Activated CD4-positive, alpha-beta memory T cell treated with anti-CD3 and anti-CD28 coated beads for 36 hours (primary cell): ENCODE measurements at regions not wholly inside any gene's neighbourhood (a gene's known extent, or its start where the extent isn't known, plus 50 kb on each side); places are given as distances from the start of the nearest gene placed in this dataset.

Experiments
- CTCF ChIA-PET: fragments of 350-600 bp; sonication (Branson Sonifier 250); formaldehyde crosslinking; loops from one replicate; lab custom pipeline; 2021; ENCODE audit warnings: antibody characterized with exemption, inconsistent platforms; lab: Charles Lee
- POLR2A ChIA-PET: fragments of 350-600 bp; sonication (Branson Sonifier 250); formaldehyde crosslinking; loops from one replicate; lab custom pipeline; 2021; ENCODE audit warnings: antibody characterized with exemption; lab: Charles Lee
- DNase-seq: peaks from one replicate; pipeline ENCODE4 v3.0.0-alpha.2; 2020
- H3K27ac Mint-ChIP-seq: one replicate; pipeline ENCODE4 v1.8.0; 2021; ENCODE audit warnings: mixed read lengths
- H3K27me3 Mint-ChIP-seq: one replicate; pipeline ENCODE4 v1.8.0; 2021; ENCODE audit warnings: mixed read lengths
- H3K36me3 Mint-ChIP-seq: one replicate; pipeline ENCODE4 v1.8.0; 2021; ENCODE audit warnings: mixed read lengths
- H3K4me1 Mint-ChIP-seq: one replicate; pipeline ENCODE4 v1.8.0; 2021; ENCODE audit warnings: low read depth, mixed read lengths
- H3K4me3 Mint-ChIP-seq: one replicate; pipeline ENCODE4 v1.8.0; 2021; ENCODE audit warnings: mild to moderate bottlenecking, mixed read lengths
- H3K9me3 Mint-ChIP-seq: one replicate; pipeline ENCODE4 v1.8.0; 2021; ENCODE audit warnings: mixed read lengths
- intact Hi-C: fragments of 100-400 bp; cut with micrococcal nuclease; formaldehyde crosslinking; loops from one replicate; pipeline ENCODE4 v1.15.1; 2023

DNA sequence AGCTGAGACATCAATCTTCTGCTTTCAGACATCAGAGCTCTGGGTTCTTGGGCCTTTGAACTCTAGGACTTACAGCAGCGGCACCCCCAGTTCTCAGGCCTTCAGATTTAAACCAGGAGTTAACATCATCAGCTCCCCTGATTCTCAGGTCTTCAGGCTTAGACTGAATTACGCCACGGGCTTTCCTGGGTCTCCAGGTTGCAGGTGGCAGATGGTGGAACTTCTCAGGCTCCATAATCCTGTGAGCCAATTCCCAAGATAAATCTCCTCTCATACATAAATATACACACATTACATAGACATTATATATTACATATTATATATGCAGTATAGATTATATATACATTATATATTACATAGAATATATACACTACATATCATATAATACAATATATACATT lies 408.9 kb upstream of the AUTS2 start:
- H3K27ac Mint-ChIP-seq: no peak overlapping the region
- no peak overlapping the region for H3K4me3 Mint-ChIP-seq
- no peaks in the 10 kb centered on the region for H3K36me3 Mint-ChIP-seq
- intact Hi-C loops: no loop called here
- H3K4me1 Mint-ChIP-seq: no peaks in the 10 kb centered on the region
- ChIA-PET CTCF (no interaction called here), POLR2A (no interaction called here)
- no peaks in the 10 kb centered on the region for H3K27me3 Mint-ChIP-seq
- H3K9me3 Mint-ChIP-seq: peaks cover 22% of the 10 kb centered on the region
- no peak for DNase-seq

DNA sequence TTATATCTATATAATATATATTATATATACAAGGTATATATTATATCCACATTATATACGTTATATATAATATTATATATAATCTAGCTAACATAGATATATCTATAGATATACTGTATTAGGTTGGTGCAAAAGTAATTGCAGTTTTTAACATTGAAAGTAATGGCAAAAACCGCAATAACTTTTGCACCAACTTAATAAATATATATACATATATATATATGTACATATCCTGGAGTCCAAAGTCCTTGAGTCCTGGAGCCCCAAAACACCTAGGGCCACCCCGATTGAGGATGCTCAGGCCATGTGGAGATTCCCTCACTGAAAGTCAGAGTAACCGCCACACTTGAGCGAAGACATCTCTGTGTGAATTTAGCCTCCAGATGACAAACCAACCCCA lies 408.2 kb upstream of the AUTS2 start:
- DNase-seq: no peak
- intact Hi-C loops: no loop called here
- no peaks in the 10 kb centered on the region for H3K36me3 Mint-ChIP-seq
- H3K9me3 Mint-ChIP-seq: peaks cover 25% of the 10 kb centered on the region
- no peak overlapping the region for H3K27ac Mint-ChIP-seq
- POLR2A ChIA-PET: no interaction called here
- H3K4me1 Mint-ChIP-seq: no peaks in the 10 kb centered on the region
- H3K4me3 Mint-ChIP-seq: no peak overlapping the region
- no peaks in the 10 kb centered on the region for H3K27me3 Mint-ChIP-seq
- CTCF ChIA-PET: no interaction called here

DNA sequence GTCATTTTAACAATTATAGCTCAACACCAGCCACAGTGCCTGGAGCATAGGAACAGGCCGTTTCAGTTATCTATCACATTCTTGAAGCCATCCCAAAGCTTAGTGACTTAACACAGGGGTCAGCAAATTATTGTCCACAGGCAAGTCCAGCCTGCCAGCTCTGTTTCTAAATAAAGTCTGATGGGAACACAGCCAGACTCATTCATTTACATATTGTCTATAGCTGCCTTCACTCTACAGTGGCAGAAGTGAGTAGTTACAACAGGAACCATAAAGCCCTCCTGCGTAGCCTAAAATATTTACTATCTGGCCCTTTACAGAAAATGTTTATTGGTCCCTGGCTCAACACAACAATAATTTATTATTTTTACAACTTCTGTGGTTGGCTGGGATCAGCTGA lies 407.5 kb upstream of the AUTS2 start:
- Mint-ChIP-seq H3K4me1 (no peaks in the 10 kb centered on the region), H3K36me3 (no peaks in the 10 kb centered on the region), H3K4me3 (no peak overlapping the region), H3K27ac (no peak overlapping the region), H3K27me3 (no peaks in the 10 kb centered on the region), H3K9me3 (peaks cover 23% of the 10 kb centered on the region)
- intact Hi-C loops: no loop called here
- no peak for DNase-seq
- ChIA-PET POLR2A (no interaction called here), CTCF (no interaction called here)

DNA sequence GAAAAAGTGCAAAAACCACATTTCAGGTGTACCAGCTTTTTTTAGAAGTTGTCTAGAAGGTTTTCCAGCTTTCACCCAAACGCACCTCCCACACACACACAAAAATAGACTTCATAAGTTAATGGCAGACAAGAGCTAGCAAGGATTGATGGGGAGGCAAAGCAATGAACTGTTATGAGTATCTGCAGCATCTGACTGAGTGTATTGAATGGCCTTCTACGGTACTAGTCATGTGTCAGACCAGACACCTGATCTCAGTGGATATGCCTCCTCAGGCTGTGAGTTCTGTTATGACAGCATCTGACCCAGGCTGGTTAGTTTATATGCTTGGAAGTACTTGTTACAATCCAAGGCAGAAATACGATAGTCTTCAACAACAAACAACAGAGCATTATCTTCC lies 406.1 kb upstream of the AUTS2 start:
- Mint-ChIP-seq H3K27ac (no peak overlapping the region), H3K36me3 (peaks cover 1% of the 10 kb centered on the region), H3K9me3 (peaks cover 23% of the 10 kb centered on the region), H3K27me3 (no peaks in the 10 kb centered on the region), H3K4me3 (no peak overlapping the region), H3K4me1 (no peaks in the 10 kb centered on the region)
- no peak for DNase-seq
- CTCF ChIA-PET: no interaction called here
- POLR2A ChIA-PET: no interaction called here
- intact Hi-C loops: no loop called here

DNA sequence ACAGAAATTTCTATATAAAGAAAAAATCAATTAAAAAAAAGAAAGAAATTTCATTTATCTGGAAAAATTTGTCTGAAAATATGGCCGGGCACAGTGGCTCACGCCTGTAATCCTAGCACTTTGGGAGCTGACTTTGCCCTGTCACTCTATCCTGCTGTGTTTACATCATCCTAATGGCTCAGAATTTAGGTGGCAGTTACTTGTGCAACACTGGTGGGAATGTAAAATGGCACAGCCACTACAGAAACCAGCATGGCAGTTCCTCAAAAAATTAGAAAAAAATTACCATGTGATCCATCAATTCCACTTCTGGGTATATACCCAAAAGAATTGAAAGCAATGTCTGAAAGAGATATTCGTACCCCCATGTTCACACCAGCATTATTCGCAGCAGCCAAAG lies 405.2 kb upstream of the AUTS2 start:
- no peaks in the 10 kb centered on the region for H3K4me1 Mint-ChIP-seq

DNA sequence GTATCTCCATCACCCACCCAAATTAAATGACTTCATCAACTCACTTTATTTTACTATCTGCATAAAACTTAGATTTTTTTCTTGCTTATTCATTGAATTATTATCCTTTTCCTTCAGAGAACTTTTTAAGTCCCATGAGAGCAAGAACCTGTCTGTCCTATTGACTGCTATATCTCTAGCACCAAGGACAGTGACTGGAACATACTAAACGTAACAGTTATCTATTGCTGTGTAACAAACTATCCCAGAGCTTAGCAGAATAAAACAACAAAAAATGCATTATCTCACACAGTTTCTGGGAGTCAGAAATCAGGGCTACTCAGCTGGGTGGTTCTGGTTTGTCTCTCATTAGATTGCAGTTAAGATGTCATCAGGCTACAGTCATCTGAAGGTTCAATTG lies 401.7 kb upstream of the AUTS2 start:
- POLR2A ChIA-PET: no interaction called here
- H3K27me3 Mint-ChIP-seq: no peaks in the 10 kb centered on the region

More for the DNA sequence above, 405.2 kb upstream of the AUTS2 start:
- no peaks in the 10 kb centered on the region for H3K27me3 Mint-ChIP-seq
- POLR2A ChIA-PET: no interaction called here
- no peak overlapping the region for H3K27ac Mint-ChIP-seq
- H3K36me3 Mint-ChIP-seq: peaks cover 1% of the 10 kb centered on the region
- H3K9me3 Mint-ChIP-seq: peaks cover 27% of the 10 kb centered on the region
- CTCF ChIA-PET: no interaction called here
- no peak for DNase-seq
- intact Hi-C loops: no loop called here
- no peak overlapping the region for H3K4me3 Mint-ChIP-seq

DNA sequence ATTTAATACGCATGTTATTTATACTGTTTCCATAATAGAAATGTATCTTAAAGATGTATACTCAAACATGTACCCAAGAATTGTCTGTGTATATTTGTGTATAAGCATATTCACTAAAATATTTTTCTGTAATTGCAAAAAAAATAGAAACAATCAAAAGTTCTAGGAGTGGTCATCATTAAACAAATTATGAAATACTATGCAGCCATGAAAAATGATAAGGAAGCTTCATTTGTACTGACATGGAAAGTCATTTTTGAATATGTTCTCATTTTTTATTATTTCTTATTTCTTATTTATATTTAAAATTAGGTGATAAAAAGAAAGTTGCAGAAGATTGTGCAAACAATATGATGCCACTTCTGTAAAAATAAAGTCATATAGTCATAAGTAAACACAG lies 400.0 kb upstream of the AUTS2 start:
- H3K36me3 Mint-ChIP-seq: peaks cover 1% of the 10 kb centered on the region
- no peak overlapping the region for H3K4me3 Mint-ChIP-seq
- H3K27me3 Mint-ChIP-seq: no peaks in the 10 kb centered on the region
- intact Hi-C loops: no loop called here
- DNase-seq: no peak
- ChIA-PET CTCF (no interaction called here), POLR2A (no interaction called here)
- peaks cover 7% of the 10 kb centered on the region for H3K4me1 Mint-ChIP-seq
- no peak overlapping the region for H3K27ac Mint-ChIP-seq
- H3K9me3 Mint-ChIP-seq: peaks cover 50% of the 10 kb centered on the region

More for the DNA sequence above, 401.7 kb upstream of the AUTS2 start:
- CTCF ChIA-PET: no interaction called here
- peaks cover 1% of the 10 kb centered on the region for H3K36me3 Mint-ChIP-seq
- peaks cover 50% of the 10 kb centered on the region for H3K9me3 Mint-ChIP-seq
- H3K4me1 Mint-ChIP-seq: peaks cover 7% of the 10 kb centered on the region
- DNase-seq: no peak
- H3K4me3 Mint-ChIP-seq: no peak overlapping the region
- H3K27ac Mint-ChIP-seq: no peak overlapping the region
- intact Hi-C loops: no loop called here

DNA sequence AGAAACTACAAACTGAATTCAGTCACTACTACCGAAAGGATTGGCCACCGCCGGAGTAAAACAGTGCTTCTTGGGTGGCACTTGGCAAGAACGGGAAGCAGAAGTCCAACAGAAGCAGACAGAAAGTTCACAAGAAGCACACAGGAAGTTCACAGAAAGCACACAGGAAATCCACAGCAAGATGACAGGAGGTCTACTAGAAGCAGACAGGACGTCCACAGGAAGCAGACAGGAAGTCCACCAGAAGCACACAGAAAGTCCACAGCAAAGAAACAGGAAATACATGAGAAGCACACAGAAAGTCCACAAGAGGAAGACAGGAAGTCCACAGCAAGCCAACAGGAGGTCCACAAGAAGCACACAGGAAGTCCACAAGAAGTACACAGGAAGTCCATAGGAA lies 399.2 kb upstream of the AUTS2 start:
- ChIA-PET CTCF (no interaction called here), POLR2A (no interaction called here)
- H3K27me3 Mint-ChIP-seq: no peaks in the 10 kb centered on the region
- H3K36me3 Mint-ChIP-seq: peaks cover 1% of the 10 kb centered on the region
- no peak overlapping the region for H3K4me3 Mint-ChIP-seq
- H3K9me3 Mint-ChIP-seq: peaks cover 46% of the 10 kb centered on the region
- H3K4me1 Mint-ChIP-seq: peaks cover 7% of the 10 kb centered on the region
- no peak for DNase-seq
- intact Hi-C loops: no loop called here
- no peak overlapping the region for H3K27ac Mint-ChIP-seq

DNA sequence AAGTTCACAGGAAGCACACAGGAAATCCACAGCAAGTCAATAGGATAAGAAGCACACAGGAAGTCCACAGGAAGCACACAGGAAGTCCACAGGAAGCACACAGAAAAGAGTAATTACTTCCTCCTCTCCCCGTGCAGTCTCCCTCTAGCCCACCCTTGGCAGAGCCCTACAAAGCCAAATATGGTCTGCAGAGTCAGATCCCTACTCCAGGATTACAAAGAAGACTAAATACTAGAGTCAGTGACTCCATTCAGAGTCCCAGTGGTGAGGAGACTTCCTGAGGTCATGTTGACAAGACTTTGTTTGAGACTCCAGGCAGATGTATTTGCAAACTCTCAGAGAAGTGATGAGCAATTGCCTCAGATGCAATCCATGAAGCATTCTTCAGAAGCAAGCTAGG lies 398.6 kb upstream of the AUTS2 start:
- Mint-ChIP-seq H3K9me3 (peaks cover 46% of the 10 kb centered on the region), H3K27ac (no peak overlapping the region), H3K4me1 (peaks cover 7% of the 10 kb centered on the region), H3K27me3 (no peaks in the 10 kb centered on the region), H3K4me3 (no peak overlapping the region), H3K36me3 (peaks cover 1% of the 10 kb centered on the region)
- intact Hi-C loops: no loop called here
- POLR2A ChIA-PET: interaction anchor here (0.7 kb wide), 1 partner anchor 1326 kb away, joined by 3 read pairs; no protein-coding TSS in a partner anchor
- DNase-seq: no peak
- CTCF ChIA-PET: no interaction called here

DNA sequence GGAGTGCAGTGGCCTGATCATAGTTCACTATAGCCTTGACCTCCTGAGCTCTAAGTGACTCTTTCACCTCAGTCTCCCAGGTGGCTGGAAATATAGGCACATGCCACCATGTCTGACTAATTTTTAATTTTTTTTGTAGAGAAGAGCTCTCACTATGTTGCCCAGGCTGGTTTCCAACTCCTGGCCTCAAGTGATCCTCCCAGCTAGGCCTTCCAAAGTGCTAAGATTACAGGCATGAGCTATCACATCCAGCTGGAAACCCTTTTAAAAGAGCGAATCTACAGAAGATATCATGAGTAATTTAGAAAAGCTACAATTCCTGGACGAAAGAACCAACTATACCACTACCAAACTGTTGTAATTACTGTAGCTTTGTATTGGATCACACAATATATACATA lies 394.4 kb upstream of the AUTS2 start:
- ChIA-PET CTCF (no interaction called here), POLR2A (no interaction called here)
- DNase-seq: no peak
- Mint-ChIP-seq H3K9me3 (peaks cover 33% of the 10 kb centered on the region), H3K4me1 (peaks cover 6% of the 10 kb centered on the region), H3K27me3 (no peaks in the 10 kb centered on the region), H3K36me3 (no peaks in the 10 kb centered on the region), H3K27ac (no peak overlapping the region), H3K4me3 (no peak overlapping the region)
- intact Hi-C loops: no loop called here

DNA sequence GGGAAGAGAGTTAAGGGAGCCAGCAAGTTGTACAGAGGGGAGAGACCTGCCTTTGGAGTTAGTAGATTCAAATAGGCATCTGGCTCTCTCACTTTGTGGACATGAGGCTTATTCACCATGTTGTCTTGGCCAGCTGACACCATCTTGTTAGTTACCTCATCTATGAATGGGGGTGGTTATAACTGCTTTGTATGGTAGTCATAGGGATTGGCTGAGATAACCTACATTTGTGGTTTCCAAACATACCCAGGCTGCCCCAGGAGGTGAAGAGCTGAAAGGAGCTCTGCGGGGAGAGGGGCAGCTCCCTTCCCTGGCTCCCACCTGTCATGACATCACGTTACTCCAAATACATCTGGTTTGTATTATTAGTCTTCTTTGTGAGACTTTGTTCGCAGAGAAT lies 393.3 kb upstream of the AUTS2 start:
- H3K27ac Mint-ChIP-seq: no peak overlapping the region
- H3K9me3 Mint-ChIP-seq: peaks cover 23% of the 10 kb centered on the region
- ChIA-PET CTCF (no interaction called here), POLR2A (no interaction called here)
- no peaks in the 10 kb centered on the region for H3K36me3 Mint-ChIP-seq
- H3K4me1 Mint-ChIP-seq: no peaks in the 10 kb centered on the region
- H3K4me3 Mint-ChIP-seq: no peak overlapping the region
- H3K27me3 Mint-ChIP-seq: no peaks in the 10 kb centered on the region
- intact Hi-C loops: no loop called here
- DNase-seq: no peak

DNA sequence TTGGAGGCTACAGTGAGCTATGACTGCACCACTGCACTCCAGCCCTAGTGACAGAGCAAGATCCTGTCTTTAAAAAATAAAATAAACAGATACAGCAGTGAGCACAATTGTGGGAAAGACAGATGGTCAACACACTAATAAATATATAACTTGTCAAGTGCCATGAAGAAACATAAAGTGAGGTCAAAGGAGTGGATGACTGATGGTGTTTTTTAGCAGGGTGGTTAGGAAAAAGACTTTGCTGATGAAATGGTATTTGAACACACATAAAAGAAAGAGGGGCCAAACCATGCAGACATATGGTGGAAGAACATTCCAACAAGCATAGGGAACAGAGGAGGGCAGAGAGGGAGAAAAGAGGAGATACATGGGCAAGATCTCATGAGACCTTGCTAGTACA lies 392.7 kb upstream of the AUTS2 start:
- no peak overlapping the region for H3K27ac Mint-ChIP-seq
- H3K4me1 Mint-ChIP-seq: no peaks in the 10 kb centered on the region
- no peaks in the 10 kb centered on the region for H3K36me3 Mint-ChIP-seq
- H3K27me3 Mint-ChIP-seq: no peaks in the 10 kb centered on the region
- intact Hi-C loops: no loop called here
- H3K4me3 Mint-ChIP-seq: no peak overlapping the region
- ChIA-PET CTCF (no interaction called here), POLR2A (no interaction called here)
- H3K9me3 Mint-ChIP-seq: peaks cover 19% of the 10 kb centered on the region
- DNase-seq: no peak

DNA sequence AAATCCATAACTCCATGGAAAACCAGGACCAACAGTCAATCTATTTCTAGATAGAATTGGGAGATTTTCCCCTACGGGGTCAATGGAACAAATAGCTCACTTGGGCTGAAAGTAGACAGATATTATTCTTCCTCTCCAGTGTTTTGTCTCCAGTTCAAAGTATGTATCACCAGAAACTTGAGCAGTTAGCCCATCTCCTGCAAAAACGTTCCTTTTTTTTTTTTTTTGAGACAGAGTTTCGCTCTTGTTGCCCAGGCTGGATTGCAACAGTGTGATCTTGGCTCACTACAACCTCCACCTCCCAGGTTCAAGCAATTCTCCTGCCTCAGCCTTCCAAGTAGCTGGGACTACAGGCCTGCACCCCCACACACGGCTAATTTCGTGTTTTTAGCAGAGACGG lies 390.0 kb upstream of the AUTS2 start:
- Mint-ChIP-seq H3K27ac (no peak overlapping the region), H3K36me3 (no peaks in the 10 kb centered on the region), H3K27me3 (no peaks in the 10 kb centered on the region), H3K4me3 (no peak overlapping the region), H3K4me1 (no peaks in the 10 kb centered on the region), H3K9me3 (peaks cover 8% of the 10 kb centered on the region)
- CTCF ChIA-PET: no interaction called here
- POLR2A ChIA-PET: no interaction called here
- DNase-seq: no peak
- intact Hi-C loops: no loop called here

DNA sequence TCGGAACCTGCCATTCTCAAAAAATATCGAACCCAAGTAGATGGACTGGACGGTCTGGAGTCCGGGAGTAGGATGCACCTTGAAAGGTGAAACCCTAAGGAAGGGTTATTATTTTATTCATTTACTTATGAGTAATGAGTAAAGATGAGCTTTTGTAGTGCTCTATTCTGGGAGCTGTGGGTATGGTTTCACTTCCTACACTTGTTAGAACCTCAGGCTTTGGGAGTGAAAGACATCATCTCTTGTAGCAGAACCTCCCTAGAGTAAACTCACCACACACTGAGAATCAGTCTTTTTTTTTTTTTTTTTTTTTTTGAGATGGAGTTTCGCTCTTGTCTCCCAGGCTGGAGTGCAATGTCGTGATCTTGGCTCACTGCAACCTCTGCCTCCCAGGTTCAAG lies 389.4 kb upstream of the AUTS2 start:
- intact Hi-C loops: no loop called here
- H3K4me1 Mint-ChIP-seq: no peaks in the 10 kb centered on the region
- H3K27ac Mint-ChIP-seq: no peak overlapping the region
- ChIA-PET CTCF (no interaction called here), POLR2A (no interaction called here)
- H3K4me3 Mint-ChIP-seq: no peak overlapping the region
- H3K9me3 Mint-ChIP-seq: peaks cover 8% of the 10 kb centered on the region
- no peaks in the 10 kb centered on the region for H3K27me3 Mint-ChIP-seq
- H3K36me3 Mint-ChIP-seq: no peaks in the 10 kb centered on the region
- DNase-seq: no peak
